WERI-Rb-1 (cell line): ENCODE measurements at regions not wholly inside any gene's neighbourhood (a gene's known extent, or its start where the extent isn't known, plus 50 kb on each side); places are given as distances from the start of the nearest gene placed in this dataset.

Experiments
- DNase-seq: peaks from one replicate; pipeline ENCODE4 v3.0.0-alpha.2; 2020
- H3K27ac ChIP-seq: fragments of 250-450 bp; sonication (Bioruptor Pico); 2 replicates; pipeline ENCODE4 v1.5.1; 2020; ENCODE audit warnings: mild to moderate bottlenecking, moderate library complexity
- H3K27me3 ChIP-seq: fragments of 250-450 bp; sonication (Bioruptor Pico); 2 replicates; pipeline ENCODE4 v1.5.1; 2021; ENCODE audit warnings: mild to moderate bottlenecking, low read depth, moderate library complexity; ENCODE audit not compliant: insufficient read depth, severe bottlenecking
- H3K36me3 ChIP-seq: fragments of 250-450 bp; sonication (Bioruptor Pico); 2 replicates; pipeline ENCODE4 v1.5.1; 2020; ENCODE audit warnings: mild to moderate bottlenecking, moderate library complexity
- H3K4me3 ChIP-seq: 2 replicates; pipeline ENCODE4 v1.5.1; 2011; ENCODE audit warnings: low read depth, mild to moderate bottlenecking, control low read depth, low read length
- H3K9me3 ChIP-seq: fragments of 250-450 bp; sonication (Bioruptor Pico); 2 replicates; pipeline ENCODE4 v1.5.1; 2021; ENCODE audit warnings: mild to moderate bottlenecking, moderate library complexity; ENCODE audit not compliant: severe bottlenecking
- TF ChIP-seq, protein P1 (sequence below): IDR thresholded peaks from 2 replicates; pipeline ENCODE4 v1.5.1; 2011; ENCODE audit warnings: low read depth, mild to moderate bottlenecking, control low read depth, inconsistent platforms, low read length

DNA sequence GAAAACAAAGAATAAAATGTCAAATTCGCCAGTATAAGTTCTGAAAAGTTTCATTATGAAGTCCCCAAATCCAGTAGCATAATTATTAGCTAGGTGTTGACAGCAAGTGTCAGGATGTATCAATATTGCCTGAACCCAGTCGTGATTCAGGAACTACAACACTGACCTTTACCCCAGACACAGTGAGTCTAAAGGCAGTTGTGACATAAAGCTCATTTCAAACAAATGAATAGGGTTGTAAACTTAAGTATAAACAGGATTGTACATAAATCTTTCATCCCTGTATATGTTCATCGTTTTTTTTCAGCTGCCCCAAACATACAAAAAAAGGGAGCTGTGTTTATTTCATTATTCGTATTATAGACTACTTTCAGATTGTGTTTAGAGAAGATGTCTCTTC lies 385.7 kb downstream of the PLK2 start:
- no peaks in the 10 kb centered on the region for H3K27me3 ChIP-seq
- TF ChIP-seq, protein P1, sequence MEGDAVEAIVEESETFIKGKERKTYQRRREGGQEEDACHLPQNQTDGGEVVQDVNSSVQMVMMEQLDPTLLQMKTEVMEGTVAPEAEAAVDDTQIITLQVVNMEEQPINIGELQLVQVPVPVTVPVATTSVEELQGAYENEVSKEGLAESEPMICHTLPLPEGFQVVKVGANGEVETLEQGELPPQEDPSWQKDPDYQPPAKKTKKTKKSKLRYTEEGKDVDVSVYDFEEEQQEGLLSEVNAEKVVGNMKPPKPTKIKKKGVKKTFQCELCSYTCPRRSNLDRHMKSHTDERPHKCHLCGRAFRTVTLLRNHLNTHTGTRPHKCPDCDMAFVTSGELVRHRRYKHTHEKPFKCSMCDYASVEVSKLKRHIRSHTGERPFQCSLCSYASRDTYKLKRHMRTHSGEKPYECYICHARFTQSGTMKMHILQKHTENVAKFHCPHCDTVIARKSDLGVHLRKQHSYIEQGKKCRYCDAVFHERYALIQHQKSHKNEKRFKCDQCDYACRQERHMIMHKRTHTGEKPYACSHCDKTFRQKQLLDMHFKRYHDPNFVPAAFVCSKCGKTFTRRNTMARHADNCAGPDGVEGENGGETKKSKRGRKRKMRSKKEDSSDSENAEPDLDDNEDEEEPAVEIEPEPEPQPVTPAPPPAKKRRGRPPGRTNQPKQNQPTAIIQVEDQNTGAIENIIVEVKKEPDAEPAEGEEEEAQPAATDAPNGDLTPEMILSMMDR, result no peak
- no peak for DNase-seq

DNA sequence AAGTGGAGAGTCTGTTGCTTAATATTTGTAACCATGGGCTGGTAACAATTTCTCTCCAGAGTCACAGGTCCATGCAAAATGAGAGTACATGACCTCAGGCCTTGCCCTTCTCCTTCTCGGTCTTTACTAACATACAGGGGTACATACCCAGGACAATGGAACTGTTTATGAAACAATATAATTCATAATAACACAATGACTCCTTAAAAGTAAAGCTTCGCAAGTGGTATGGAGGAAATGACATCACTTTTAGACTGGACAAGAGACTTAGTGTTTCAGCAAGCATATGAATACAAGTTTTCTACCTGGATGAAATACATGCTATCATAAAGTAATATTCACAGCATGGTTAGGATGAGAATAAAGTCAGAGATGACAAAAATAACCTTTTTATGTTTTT lies 386.6 kb downstream of the PLK2 start:
- H3K4me3 ChIP-seq, result no peak overlapping the region
- H3K27me3 ChIP-seq, result no peaks in the 10 kb centered on the region
- TF ChIP-seq, protein P1, result no peak
- no peaks in the 10 kb centered on the region for H3K9me3 ChIP-seq
- H3K27ac ChIP-seq, result no peak overlapping the region
- no peaks in the 10 kb centered on the region for H3K36me3 ChIP-seq
- DNase-seq, result no peak

More for the DNA sequence above, 385.7 kb downstream of the PLK2 start:
- H3K27ac ChIP-seq, result no peak overlapping the region
- no peak overlapping the region for H3K4me3 ChIP-seq
- no peaks in the 10 kb centered on the region for H3K36me3 ChIP-seq
- no peaks in the 10 kb centered on the region for H3K9me3 ChIP-seq

DNA sequence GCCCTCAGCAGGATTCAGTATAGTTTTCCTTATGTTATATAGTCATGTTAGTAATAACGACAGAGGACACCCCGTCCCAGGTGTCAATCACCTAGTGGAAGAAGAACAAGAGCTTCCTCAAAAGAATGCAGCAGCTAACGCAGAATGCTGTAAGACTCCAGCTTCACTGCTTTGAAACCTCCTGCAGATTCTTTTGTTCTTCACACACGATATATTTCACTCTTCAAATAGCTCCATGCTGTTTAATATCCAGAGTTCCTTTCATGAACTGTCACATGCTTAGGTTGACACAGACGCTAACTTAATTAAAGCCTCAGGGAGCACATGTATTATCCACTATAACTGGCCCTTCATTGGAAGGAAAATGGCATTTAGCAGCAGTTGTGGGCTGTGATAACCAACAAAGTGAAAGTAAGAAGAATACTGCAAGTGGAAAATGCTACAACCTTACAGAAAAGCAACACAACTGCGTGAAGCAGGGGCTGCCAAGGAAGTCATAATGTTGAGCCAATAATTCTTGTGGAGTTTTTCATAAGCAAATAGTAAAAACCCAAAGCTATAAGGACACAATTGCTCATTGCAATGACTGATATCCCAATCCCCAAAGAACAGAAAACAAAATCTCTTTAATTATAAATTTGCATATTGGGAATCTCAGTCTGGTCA lies 387.5 kb downstream of the PLK2 start:
- Histone ChIP-seq H3K27ac (no peak overlapping the region), H3K27me3 (no peaks in the 10 kb centered on the region), H3K36me3 (no peaks in the 10 kb centered on the region), H3K4me3 (no peak overlapping the region), H3K9me3 (no peaks in the 10 kb centered on the region)
- TF ChIP-seq, protein P1, result no peak
- no peak for DNase-seq

DNA sequence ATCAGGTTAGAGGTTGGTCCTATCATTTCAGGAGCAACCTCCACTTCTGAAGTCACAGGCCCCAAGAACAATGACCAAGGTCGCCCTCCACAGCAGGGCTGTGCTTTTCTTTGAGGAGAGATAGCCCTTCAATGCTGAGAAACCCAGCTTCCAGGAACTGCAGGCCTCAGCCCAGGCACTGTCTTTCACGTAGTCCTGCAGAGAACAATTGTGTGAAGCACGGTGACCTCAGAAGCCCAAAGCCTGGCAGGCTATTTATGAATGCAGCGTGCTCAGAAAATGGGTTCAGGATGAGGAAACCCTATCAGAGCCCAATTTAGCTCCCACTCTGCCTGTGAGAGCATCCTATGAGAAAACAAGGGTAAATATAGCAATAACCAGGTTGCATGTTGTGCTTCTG lies 388.3 kb downstream of the PLK2 start:
- peak; percentile 17 for DNase-seq
- Histone ChIP-seq H3K4me3 (no peak overlapping the region), H3K27me3 (no peaks in the 10 kb centered on the region), H3K9me3 (no peaks in the 10 kb centered on the region), H3K27ac (peak overlapping the region; percentile 32), H3K36me3 (no peaks in the 10 kb centered on the region)
- TF ChIP-seq, protein P1, result no peak

DNA sequence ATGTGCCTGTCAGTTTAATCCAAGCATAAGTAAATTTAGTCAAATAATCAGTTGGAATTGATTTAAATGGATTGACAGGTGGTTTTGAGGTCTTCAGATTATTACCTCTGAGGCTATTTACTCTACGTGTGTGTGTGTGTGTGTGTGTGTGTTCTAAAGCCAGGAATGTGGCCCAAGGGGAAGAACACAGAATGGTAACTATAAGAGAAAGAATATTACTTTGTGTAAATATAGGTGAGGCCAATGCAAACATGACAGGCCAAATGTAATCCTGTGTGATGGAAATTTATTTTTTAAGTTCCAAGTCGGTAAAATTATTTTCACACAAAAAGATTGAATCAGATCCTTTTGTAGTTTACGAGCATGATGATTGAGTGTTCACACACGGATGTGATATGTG lies 390.0 kb downstream of the PLK2 start:
- Histone ChIP-seq H3K27me3 (no peaks in the 10 kb centered on the region), H3K9me3 (no peaks in the 10 kb centered on the region), H3K4me3 (no peak overlapping the region), H3K36me3 (no peaks in the 10 kb centered on the region), H3K27ac (no peak overlapping the region)
- TF ChIP-seq, protein P1, result no peak
- DNase-seq, result no peak
